Chondrocyte (in vitro differentiated cells): ENCODE measurements at regions not wholly inside any gene's neighbourhood (a gene's known extent, or its start where the extent isn't known, plus 50 kb on each side); places are given as distances from the start of the nearest gene placed in this dataset.
"Not testable (repeated sequence)": the region's sequence is repeated elsewhere in the genome, so short reads cannot be mapped to it uniquely, and the experiment has no call there.

Experiments used
- DNase-seq: peaks from one replicate; pipeline ENCODE4 v3.0.0; 2021; ENCODE audit warnings: mixed read lengths, low spot score
- H3K27ac Mint-ChIP-seq: one replicate; pipeline ENCODE4 v1.8.0; 2021; ENCODE audit warnings: mild to moderate bottlenecking, moderate library complexity, mixed read lengths; ENCODE audit not compliant: unreplicated experiment
- H3K27me3 Mint-ChIP-seq: 2 replicates; pipeline ENCODE4 v1.8.0; 2021; ENCODE audit warnings: low read depth, mixed read lengths
- H3K36me3 Mint-ChIP-seq: 2 replicates; pipeline ENCODE4 v1.8.0; 2021; ENCODE audit warnings: low read depth, mixed read lengths
- H3K4me1 Mint-ChIP-seq: 2 replicates; pipeline ENCODE4 v1.8.0; 2021; ENCODE audit warnings: low read depth, mild to moderate bottlenecking, mixed read lengths
- H3K4me3 Mint-ChIP-seq: one replicate; pipeline ENCODE4 v1.8.0; 2021; ENCODE audit warnings: mild to moderate bottlenecking, moderate library complexity, mixed read lengths; ENCODE audit not compliant: unreplicated experiment
- H3K9me3 Mint-ChIP-seq: 2 replicates; pipeline ENCODE4 v1.8.0; 2021; ENCODE audit warnings: low read depth, mixed read lengths
- CTCF ChIP-seq: fragments of 200-600 bp; sonication (generic); IDR thresholded peaks from 2 replicates; pipeline ENCODE4 v1.5.0; 2021; ENCODE audit warnings: antibody characterized with exemption, mild to moderate bottlenecking, moderate library complexity

GRCh38 chr14:59055439-59056045 is 132.9 kb upstream of the DAAM1 start:
- Mint-ChIP-seq H3K36me3 (peaks cover 1% of the 10 kb centered on the region), H3K4me1 (peaks cover 17% of the 10 kb centered on the region)
- DNase-seq = no peak

GRCh38 chr14:59057551-59057950 is 130.9 kb upstream of the DAAM1 start:
- no peak overlapping the region for H3K27ac Mint-ChIP-seq
- peaks cover 6% of the 10 kb centered on the region for H3K9me3 Mint-ChIP-seq
- no peaks in the 10 kb centered on the region for H3K27me3 Mint-ChIP-seq

More at GRCh38 chr14:59055439-59056045, 132.9 kb upstream of the DAAM1 start:
- H3K4me3 Mint-ChIP-seq = no peak overlapping the region
- H3K9me3 Mint-ChIP-seq = no peaks in the 10 kb centered on the region
- peak; percentile 97 for TF ChIP-seq CTCF
- H3K27me3 Mint-ChIP-seq = no peaks in the 10 kb centered on the region
- H3K27ac Mint-ChIP-seq = peak overlapping the region; percentile 51

GRCh38 chr14:59058776-59059175 is 129.7 kb upstream of the DAAM1 start:
- DNase-seq, H3K27me3 Mint-ChIP-seq, H3K27ac Mint-ChIP-seq, H3K4me3 Mint-ChIP-seq, H3K36me3 Mint-ChIP-seq: not testable (repeated sequence)
- Mint-ChIP-seq H3K9me3 (peaks cover 12% of the 10 kb centered on the region), H3K4me1 (peaks cover 11% of the 10 kb centered on the region)

More at GRCh38 chr14:59057551-59057950, 130.9 kb upstream of the DAAM1 start:
- H3K4me1 Mint-ChIP-seq = peaks cover 17% of the 10 kb centered on the region
- H3K36me3 Mint-ChIP-seq = peaks cover 3% of the 10 kb centered on the region
- no peak overlapping the region for H3K4me3 Mint-ChIP-seq
- DNase-seq = no peak
- no peak for TF ChIP-seq CTCF

GRCh38 chr14:59060841-59061240 is 127.6 kb upstream of the DAAM1 start:
- no peak for DNase-seq
- Mint-ChIP-seq H3K36me3 (peaks cover 7% of the 10 kb centered on the region), H3K4me1 (no peaks in the 10 kb centered on the region), H3K27me3 (no peaks in the 10 kb centered on the region), H3K27ac (no peak overlapping the region), H3K4me3 (no peak overlapping the region), H3K9me3 (peaks cover 15% of the 10 kb centered on the region)
- TF ChIP-seq CTCF = no peak

GRCh38 chr14:59061292-59061691 is 127.2 kb upstream of the DAAM1 start:
- no peak for DNase-seq
- no peak for TF ChIP-seq CTCF
- no peak overlapping the region for H3K27ac Mint-ChIP-seq
- H3K4me1 Mint-ChIP-seq = no peaks in the 10 kb centered on the region
- H3K9me3 Mint-ChIP-seq = peaks cover 18% of the 10 kb centered on the region
- no peaks in the 10 kb centered on the region for H3K27me3 Mint-ChIP-seq
- H3K36me3 Mint-ChIP-seq = peaks cover 7% of the 10 kb centered on the region
- H3K4me3 Mint-ChIP-seq = no peak overlapping the region

- H3K4me1 Mint-ChIP-seq = no peaks in the 10 kb centered on the region
- TF ChIP-seq CTCF = no peak
- H3K27ac Mint-ChIP-seq = no peak overlapping the region
- no peak for DNase-seq
- H3K9me3 Mint-ChIP-seq = peaks cover 19% of the 10 kb centered on the region
- peaks cover 7% of the 10 kb centered on the region for H3K36me3 Mint-ChIP-seq
- no peaks in the 10 kb centered on the region for H3K27me3 Mint-ChIP-seq
- no peak overlapping the region for H3K4me3 Mint-ChIP-seq
Measured at GRCh38 chr14:59063259-59063658, 125.2 kb upstream of the DAAM1 start.
